ENCODE measurements at regions not wholly inside any gene's neighbourhood (a gene's known extent, or its start where the extent isn't known, plus 50 kb on each side); places are given as distances from the start of the nearest gene placed in this dataset.
A peak's percentile ranks its signal among the peaks of the same experiment; 100 is the strongest.

DNA sequence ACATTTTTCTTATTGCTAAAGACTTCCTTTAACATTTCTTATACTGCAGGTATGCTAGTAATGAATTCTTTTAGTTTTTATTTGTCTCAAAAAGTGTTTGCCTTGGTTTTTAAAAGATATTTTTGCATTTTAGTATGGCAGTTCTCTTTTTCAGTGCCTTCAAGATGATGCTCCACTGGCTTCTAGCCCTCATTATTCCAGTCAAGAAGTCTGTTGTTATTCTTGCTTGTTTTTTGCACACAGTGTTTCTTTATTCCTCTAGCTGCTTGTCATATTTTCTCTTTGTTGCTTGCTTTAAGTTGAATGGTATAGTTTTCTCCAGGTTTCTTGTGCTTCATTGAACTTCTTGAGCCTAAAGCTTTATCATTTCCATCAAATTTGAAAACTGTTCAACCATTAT lies 158.0 kb upstream of the SPHKAP start:
- Histone ChIP-seq H3K27me3 (ENCODE audit: insufficient read depth, low read length) (no peaks in the 10 kb centered on the region), H3K9me3 (ENCODE audit: control insufficient read depth in 1 of 2, low read length in 2 of 2) (peaks cover 0 to 4% of the 10 kb centered on the region in 2 donors), H3K4me1 (ENCODE audit: insufficient read depth, low read length) (no peaks in the 10 kb centered on the region), H3K36me3 (ENCODE audit: insufficient read depth, low read length) (no peaks in the 10 kb centered on the region), H3K4me3 (ENCODE audit: low read length in 2 of 2) (no peak overlapping the region), H3K27ac (ENCODE audit: low read depth, low read length) (no peak overlapping the region)
- Mint-ChIP-seq H3K27ac (no peak overlapping the region), H3K4me3 (no peak overlapping the region), H3K36me3 (no peaks in the 10 kb centered on the region), H3K9me3 (peaks cover 4 to 22% (median 6%) of the 10 kb centered on the region in 8 donors), H3K27me3 (no peaks in the 10 kb centered on the region), H3K4me1 (no peaks in the 10 kb centered on the region)
- CTCF ChIA-PET (ENCODE audit: partially characterized antibody): no interaction called here
- POLR2A ChIA-PET (ENCODE audit: partially characterized antibody): no interaction called here
- no peak for DNase-seq
- intact Hi-C loops (cut with micrococcal nuclease): no loop called here

DNA sequence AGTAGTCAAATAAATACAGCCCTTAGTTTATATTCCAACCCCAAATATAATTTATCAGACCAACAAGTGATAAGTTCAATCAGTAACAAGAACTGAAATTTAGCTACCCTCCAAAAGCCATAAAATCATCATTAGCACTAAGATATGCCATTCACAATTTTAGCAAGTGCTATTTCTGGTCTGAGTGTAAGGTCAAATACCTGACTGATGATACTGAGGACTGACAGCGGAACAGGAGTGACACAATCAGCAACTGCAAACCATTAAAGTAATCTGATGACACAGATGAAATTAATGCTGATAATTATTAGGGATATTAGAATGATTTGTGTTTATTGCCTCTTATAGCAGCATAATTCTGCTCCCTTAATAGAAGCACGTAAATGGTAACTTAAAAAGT lies 152.7 kb upstream of the SPHKAP start:
- H3K27me3 ChIP-seq (ENCODE audit: insufficient read depth, low read length): no peaks in the 10 kb centered on the region
- Mint-ChIP-seq H3K4me3 (no peak overlapping the region), H3K9me3 (peaks cover 3 to 10% (median 5%) of the 10 kb centered on the region in 8 donors), H3K36me3 (no peaks in the 10 kb centered on the region), H3K4me1 (no peaks in the 10 kb centered on the region), H3K27ac (no peak overlapping the region), H3K27me3 (no peaks in the 10 kb centered on the region)
- H3K27ac ChIP-seq (ENCODE audit: low read depth, low read length): no peak overlapping the region
- no peak overlapping the region for H3K4me3 ChIP-seq (ENCODE audit: low read length in 2 of 2)
- intact Hi-C loops (cut with micrococcal nuclease): no loop called here
- ChIA-PET CTCF (ENCODE audit: partially characterized antibody) (no interaction called here), POLR2A (ENCODE audit: partially characterized antibody) (no interaction called here)
- no peaks in the 10 kb centered on the region for H3K36me3 ChIP-seq (ENCODE audit: insufficient read depth, low read length)
- DNase-seq: no peak
- no peaks in the 10 kb centered on the region for H3K4me1 ChIP-seq (ENCODE audit: insufficient read depth, low read length)
- no peaks in the 10 kb centered on the region for H3K9me3 ChIP-seq (ENCODE audit: control insufficient read depth in 1 of 2, low read length in 2 of 2)

DNA sequence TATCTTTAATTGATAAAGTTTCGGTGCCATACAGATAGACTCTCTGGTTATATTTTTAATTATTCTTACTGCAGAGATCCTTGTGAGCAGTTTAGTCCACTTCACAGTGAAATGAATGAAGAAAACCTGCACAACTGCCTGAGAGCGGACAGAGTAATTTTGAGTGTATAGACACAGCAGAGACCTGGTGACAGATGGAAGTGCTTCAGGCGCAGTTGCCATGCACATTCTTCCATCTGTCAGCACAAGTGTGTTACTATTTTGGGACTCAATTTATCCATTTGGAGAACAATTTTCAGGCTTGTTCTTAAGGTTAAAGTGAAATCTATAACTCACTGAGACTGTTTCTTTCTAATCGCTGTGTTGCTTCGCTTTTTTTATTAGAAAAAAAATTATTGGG lies 147.8 kb upstream of the SPHKAP start:
- POLR2A ChIA-PET (ENCODE audit: partially characterized antibody): no interaction called here
- no peak overlapping the region for H3K27ac Mint-ChIP-seq
- H3K9me3 Mint-ChIP-seq: peaks cover 3 to 45% (median 15%) of the 10 kb centered on the region in 8 donors
- H3K27ac ChIP-seq (ENCODE audit: low read depth, low read length): no peak overlapping the region
- H3K27me3 Mint-ChIP-seq: no peaks in the 10 kb centered on the region
- no peaks in the 10 kb centered on the region for H3K4me1 ChIP-seq (ENCODE audit: insufficient read depth, low read length)
- CTCF ChIA-PET (ENCODE audit: partially characterized antibody): no interaction called here
- peaks cover 0 to 3% of the 10 kb centered on the region in 2 donors for H3K36me3 Mint-ChIP-seq
- H3K4me3 ChIP-seq (ENCODE audit: low read length in 2 of 2): no peak overlapping the region
- H3K4me3 Mint-ChIP-seq: no peak overlapping the region
- no peaks in the 10 kb centered on the region for H3K27me3 ChIP-seq (ENCODE audit: insufficient read depth, low read length)
- DNase-seq: no peak
- no peaks in the 10 kb centered on the region for H3K4me1 Mint-ChIP-seq
- H3K9me3 ChIP-seq (ENCODE audit: control insufficient read depth in 1 of 2, low read length in 2 of 2): no peaks in the 10 kb centered on the region
- intact Hi-C loops (cut with micrococcal nuclease): no loop called here
- H3K36me3 ChIP-seq (ENCODE audit: insufficient read depth, low read length): no peaks in the 10 kb centered on the region

DNA sequence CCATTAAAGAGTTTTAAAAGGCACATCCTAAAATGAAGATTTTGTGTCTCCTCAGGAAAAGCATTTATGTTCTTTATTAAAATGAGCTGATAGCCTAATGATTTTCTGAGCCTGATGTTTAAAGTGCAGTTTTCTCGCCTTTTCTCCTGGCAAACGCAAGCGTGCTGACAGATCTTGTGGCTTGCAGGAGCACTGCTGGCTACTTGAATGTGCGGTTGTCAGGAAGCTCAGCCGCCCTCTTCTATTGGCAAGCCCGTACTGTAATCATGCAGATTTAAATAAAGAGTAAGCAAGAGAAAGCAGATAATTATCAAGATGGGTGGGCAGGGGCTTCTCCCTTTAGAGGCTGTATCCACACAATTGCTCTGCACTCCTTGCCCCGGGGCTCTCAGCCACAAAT lies 139.5 kb upstream of the SPHKAP start:
- POLR2A ChIA-PET (ENCODE audit: partially characterized antibody): no interaction called here
- H3K27ac Mint-ChIP-seq: no peak overlapping the region
- no peaks in the 10 kb centered on the region for H3K36me3 ChIP-seq (ENCODE audit: insufficient read depth, low read length)
- no peaks in the 10 kb centered on the region for H3K36me3 Mint-ChIP-seq
- H3K27ac ChIP-seq (ENCODE audit: low read depth, low read length): no peak overlapping the region
- peaks cover 0 to 11% (median 2%) of the 10 kb centered on the region in 8 donors for H3K9me3 Mint-ChIP-seq
- H3K27me3 Mint-ChIP-seq: no peaks in the 10 kb centered on the region
- no peak overlapping the region for H3K4me3 Mint-ChIP-seq
- H3K9me3 ChIP-seq (ENCODE audit: control insufficient read depth in 1 of 2, low read length in 2 of 2): no peaks in the 10 kb centered on the region
- no peak overlapping the region for H3K4me3 ChIP-seq (ENCODE audit: low read length in 2 of 2)
- CTCF ChIA-PET (ENCODE audit: partially characterized antibody): no interaction called here
- intact Hi-C loops (cut with micrococcal nuclease): no loop called here
- no peak for DNase-seq
- no peaks in the 10 kb centered on the region for H3K4me1 ChIP-seq (ENCODE audit: insufficient read depth, low read length)
- no peaks in the 10 kb centered on the region for H3K4me1 Mint-ChIP-seq
- H3K27me3 ChIP-seq (ENCODE audit: insufficient read depth, low read length): no peaks in the 10 kb centered on the region

DNA sequence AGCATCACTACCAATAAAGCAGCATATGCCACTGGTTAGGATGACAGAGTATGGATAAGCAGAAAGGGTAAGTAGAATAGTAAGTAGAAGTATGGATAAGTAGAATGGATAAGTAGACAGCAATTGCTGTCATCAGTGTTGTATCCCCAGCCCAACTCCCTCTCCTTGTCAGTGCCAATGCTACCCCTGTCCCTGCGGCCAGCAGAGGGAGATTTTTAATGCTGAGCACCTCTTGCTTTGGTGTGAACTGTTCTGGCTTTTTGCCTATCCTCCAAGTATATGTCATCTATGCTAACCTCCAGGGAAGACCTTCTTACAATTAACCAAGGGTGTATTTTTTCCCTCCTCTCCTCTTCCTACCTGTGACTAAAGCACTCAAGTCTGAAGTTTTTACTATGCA lies 136.7 kb upstream of the SPHKAP start:
- H3K4me1 Mint-ChIP-seq: no peaks in the 10 kb centered on the region
- Histone ChIP-seq H3K4me3 (ENCODE audit: low read length in 2 of 2) (no peak overlapping the region), H3K27me3 (ENCODE audit: insufficient read depth, low read length) (no peaks in the 10 kb centered on the region), H3K36me3 (ENCODE audit: insufficient read depth, low read length) (no peaks in the 10 kb centered on the region), H3K4me1 (ENCODE audit: insufficient read depth, low read length) (no peaks in the 10 kb centered on the region), H3K9me3 (ENCODE audit: control insufficient read depth in 1 of 2, low read length in 2 of 2) (no peaks in the 10 kb centered on the region), H3K27ac (ENCODE audit: low read depth, low read length) (no peak overlapping the region)
- no peak overlapping the region for H3K27ac Mint-ChIP-seq
- CTCF ChIA-PET (ENCODE audit: partially characterized antibody): no interaction called here
- H3K36me3 Mint-ChIP-seq: no peaks in the 10 kb centered on the region
- no peaks in the 10 kb centered on the region for H3K27me3 Mint-ChIP-seq
- H3K4me3 Mint-ChIP-seq: no peak overlapping the region
- peaks cover 0 to 2% (median 2%) of the 10 kb centered on the region in 8 donors for H3K9me3 Mint-ChIP-seq
- POLR2A ChIA-PET (ENCODE audit: partially characterized antibody): no interaction called here
- DNase-seq: no peak
- intact Hi-C loops (cut with micrococcal nuclease): no loop called here

- intact Hi-C loops (cut with micrococcal nuclease): no loop called here
- ChIA-PET CTCF (ENCODE audit: partially characterized antibody) (no interaction called here), POLR2A (ENCODE audit: partially characterized antibody) (no interaction called here)
- no peak overlapping the region for H3K27ac Mint-ChIP-seq
- H3K4me1 Mint-ChIP-seq: no peaks in the 10 kb centered on the region
- DNase-seq: no peak
- no peaks in the 10 kb centered on the region for H3K4me1 ChIP-seq (ENCODE audit: insufficient read depth, low read length)
- H3K27me3 Mint-ChIP-seq: no peaks in the 10 kb centered on the region
- H3K27me3 ChIP-seq (ENCODE audit: insufficient read depth, low read length): no peaks in the 10 kb centered on the region
- no peak overlapping the region for H3K4me3 ChIP-seq (ENCODE audit: low read length in 2 of 2)
- H3K27ac ChIP-seq (ENCODE audit: low read depth, low read length): no peak overlapping the region
- H3K9me3 ChIP-seq (ENCODE audit: control insufficient read depth in 1 of 2, low read length in 2 of 2): no peaks in the 10 kb centered on the region
- H3K36me3 ChIP-seq (ENCODE audit: insufficient read depth, low read length): no peaks in the 10 kb centered on the region
- H3K9me3 Mint-ChIP-seq: peaks cover 0 to 5% (median under 1%) of the 10 kb centered on the region in 8 donors
- H3K4me3 Mint-ChIP-seq: no peak overlapping the region
- H3K36me3 Mint-ChIP-seq: no peaks in the 10 kb centered on the region
These were observed 130.7 kb upstream of the SPHKAP start for GRCh38 chr2:228312172-228312571.

GRCh38 chr2:228303960-228304359 lies 122.5 kb upstream of the SPHKAP start:
- intact Hi-C loops (cut with micrococcal nuclease): no loop called here
- H3K9me3 ChIP-seq (ENCODE audit: control insufficient read depth in 1 of 2, low read length in 2 of 2): no peaks in the 10 kb centered on the region
- no peak overlapping the region for H3K27ac ChIP-seq (ENCODE audit: low read depth, low read length)
- Mint-ChIP-seq H3K4me3 (no peak overlapping the region), H3K36me3 (no peaks in the 10 kb centered on the region), H3K4me1 (no peaks in the 10 kb centered on the region), H3K27me3 (no peaks in the 10 kb centered on the region), H3K27ac (no peak overlapping the region), H3K9me3 (peaks cover 1 to 11% (median 3%) of the 10 kb centered on the region in 8 donors)
- H3K4me3 ChIP-seq (ENCODE audit: low read length in 2 of 2): no peak overlapping the region
- DNase-seq: no peak
- ChIA-PET POLR2A (ENCODE audit: partially characterized antibody) (no interaction called here), CTCF (ENCODE audit: partially characterized antibody) (no interaction called here)
- H3K27me3 ChIP-seq (ENCODE audit: insufficient read depth, low read length): no peaks in the 10 kb centered on the region
- H3K36me3 ChIP-seq (ENCODE audit: insufficient read depth, low read length): no peaks in the 10 kb centered on the region
- H3K4me1 ChIP-seq (ENCODE audit: insufficient read depth, low read length): no peaks in the 10 kb centered on the region

DNA sequence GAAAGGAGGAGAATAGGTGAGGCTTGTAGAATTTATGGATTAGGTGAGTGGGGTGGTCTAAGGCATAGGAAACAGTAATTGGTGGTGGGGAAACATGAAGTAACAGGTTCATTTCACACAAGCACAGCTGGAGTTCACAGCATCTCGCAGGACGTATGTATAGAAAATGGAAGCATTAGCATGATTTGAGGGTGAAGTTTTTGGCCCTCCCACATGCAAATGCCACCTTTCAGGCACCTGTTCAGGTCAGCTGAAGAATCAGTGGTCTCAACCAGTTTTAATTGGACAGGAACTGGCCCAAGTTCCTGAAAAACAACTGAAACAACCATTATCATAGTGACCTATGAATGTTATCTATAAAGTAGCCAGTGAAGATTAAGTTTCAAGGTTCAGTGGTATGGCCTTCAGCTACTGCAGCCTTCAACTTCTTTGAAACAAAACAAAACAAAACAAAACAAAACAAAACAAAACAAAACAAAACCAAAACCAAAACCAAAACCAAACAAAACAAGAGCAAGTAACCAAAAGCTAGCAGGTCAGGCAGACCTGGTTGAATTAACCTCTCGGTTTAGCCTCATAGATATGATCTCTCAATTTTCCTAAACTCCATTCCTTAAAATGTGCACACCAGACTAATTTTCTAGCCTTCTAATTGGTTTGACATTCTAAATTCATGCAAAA lies 102.1 kb upstream of the SPHKAP start:
- Mint-ChIP-seq H3K27ac (no peak overlapping the region), H3K4me1 (peaks cover 0 to 2% (median 0%) of the 10 kb centered on the region in 4 donors), H3K27me3 (no peaks in the 10 kb centered on the region), H3K9me3 (peaks cover 0 to 9% (median 3%) of the 10 kb centered on the region in 8 donors), H3K36me3 (no peaks in the 10 kb centered on the region), H3K4me3 (peak overlapping the region in 1 of 8 donors; percentile 12)
- H3K4me1 ChIP-seq (ENCODE audit: insufficient read depth, low read length): no peaks in the 10 kb centered on the region
- H3K27me3 ChIP-seq (ENCODE audit: insufficient read depth, low read length): no peaks in the 10 kb centered on the region
- no peak for DNase-seq
- intact Hi-C loops (cut with micrococcal nuclease): no loop called here
- peaks cover 0 to 3% of the 10 kb centered on the region in 2 donors for H3K9me3 ChIP-seq (ENCODE audit: control insufficient read depth in 1 of 2, low read length in 2 of 2)
- H3K27ac ChIP-seq (ENCODE audit: low read depth, low read length): no peak overlapping the region
- no peak overlapping the region for H3K4me3 ChIP-seq (ENCODE audit: low read length in 2 of 2)
- CTCF ChIA-PET (ENCODE audit: partially characterized antibody): no interaction called here
- H3K36me3 ChIP-seq (ENCODE audit: insufficient read depth, low read length): no peaks in the 10 kb centered on the region
- POLR2A ChIA-PET (ENCODE audit: partially characterized antibody): no interaction called here
